GM23338 (cell line): ENCODE measurements at regions not wholly inside any gene's neighbourhood (a gene's known extent, or its start where the extent isn't known, plus 50 kb on each side); places are given as distances from the start of the nearest gene placed in this dataset.
A peak's percentile ranks its signal among the peaks of the same experiment; 100 is the strongest.

Experiments used
- STAT1 ChIP-seq: IDR thresholded peaks from one replicate; pipeline ENCODE4 v1.6.1; 2016; ENCODE audit warnings: antibody characterized with exemption; ENCODE audit not compliant: unreplicated experiment
- TF ChIP-seq, protein P1 (sequence below), 2 experiments: fragments of 200-600 bp in 1 of 2; sonication (generic) in 1 of 2; conservative IDR thresholded peaks; 2 replicates each; pipeline versions ENCODE4 v1.5.1 to v1.6.1; 2016 to 2017; ENCODE audit warnings: antibody characterized with exemption in 2 of 2, low read depth in 2 of 2, mild to moderate bottlenecking in 2 of 2, moderate library complexity in 1 of 2
- TF ChIP-seq, protein P2 (sequence below): IDR thresholded peaks from one replicate; pipeline ENCODE4 v1.6.1; 2018; ENCODE audit warnings: antibody characterized with exemption; ENCODE audit not compliant: unreplicated experiment

DNA sequence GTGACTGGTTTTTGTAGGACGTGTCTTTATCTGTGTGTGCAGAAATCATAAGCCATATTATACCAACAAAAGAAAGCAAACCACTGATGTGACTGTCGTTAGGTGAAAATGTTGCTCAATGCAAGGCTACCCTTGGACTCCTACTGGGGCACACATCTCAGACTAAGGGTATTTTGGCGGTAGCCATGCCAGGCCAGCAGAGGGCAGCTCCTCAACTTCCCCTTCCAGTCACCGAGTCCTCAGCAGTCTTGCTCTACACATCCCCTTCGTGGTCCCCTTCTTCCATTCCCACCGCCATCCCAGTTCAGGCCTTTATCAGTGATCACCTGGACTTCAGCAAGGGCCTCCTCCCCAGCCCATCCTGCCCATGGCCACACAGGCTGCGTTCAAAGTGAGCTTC, 113.7 kb upstream of the GGTLC1 start:
- TF ChIP-seq, protein P1, sequence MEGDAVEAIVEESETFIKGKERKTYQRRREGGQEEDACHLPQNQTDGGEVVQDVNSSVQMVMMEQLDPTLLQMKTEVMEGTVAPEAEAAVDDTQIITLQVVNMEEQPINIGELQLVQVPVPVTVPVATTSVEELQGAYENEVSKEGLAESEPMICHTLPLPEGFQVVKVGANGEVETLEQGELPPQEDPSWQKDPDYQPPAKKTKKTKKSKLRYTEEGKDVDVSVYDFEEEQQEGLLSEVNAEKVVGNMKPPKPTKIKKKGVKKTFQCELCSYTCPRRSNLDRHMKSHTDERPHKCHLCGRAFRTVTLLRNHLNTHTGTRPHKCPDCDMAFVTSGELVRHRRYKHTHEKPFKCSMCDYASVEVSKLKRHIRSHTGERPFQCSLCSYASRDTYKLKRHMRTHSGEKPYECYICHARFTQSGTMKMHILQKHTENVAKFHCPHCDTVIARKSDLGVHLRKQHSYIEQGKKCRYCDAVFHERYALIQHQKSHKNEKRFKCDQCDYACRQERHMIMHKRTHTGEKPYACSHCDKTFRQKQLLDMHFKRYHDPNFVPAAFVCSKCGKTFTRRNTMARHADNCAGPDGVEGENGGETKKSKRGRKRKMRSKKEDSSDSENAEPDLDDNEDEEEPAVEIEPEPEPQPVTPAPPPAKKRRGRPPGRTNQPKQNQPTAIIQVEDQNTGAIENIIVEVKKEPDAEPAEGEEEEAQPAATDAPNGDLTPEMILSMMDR (conservative IDR thresholded peaks at IDR 0.05; ENCODE audit: low read depth in 2 of 2), result peak; percentile 66 to 81
- TF ChIP-seq, protein P2, sequence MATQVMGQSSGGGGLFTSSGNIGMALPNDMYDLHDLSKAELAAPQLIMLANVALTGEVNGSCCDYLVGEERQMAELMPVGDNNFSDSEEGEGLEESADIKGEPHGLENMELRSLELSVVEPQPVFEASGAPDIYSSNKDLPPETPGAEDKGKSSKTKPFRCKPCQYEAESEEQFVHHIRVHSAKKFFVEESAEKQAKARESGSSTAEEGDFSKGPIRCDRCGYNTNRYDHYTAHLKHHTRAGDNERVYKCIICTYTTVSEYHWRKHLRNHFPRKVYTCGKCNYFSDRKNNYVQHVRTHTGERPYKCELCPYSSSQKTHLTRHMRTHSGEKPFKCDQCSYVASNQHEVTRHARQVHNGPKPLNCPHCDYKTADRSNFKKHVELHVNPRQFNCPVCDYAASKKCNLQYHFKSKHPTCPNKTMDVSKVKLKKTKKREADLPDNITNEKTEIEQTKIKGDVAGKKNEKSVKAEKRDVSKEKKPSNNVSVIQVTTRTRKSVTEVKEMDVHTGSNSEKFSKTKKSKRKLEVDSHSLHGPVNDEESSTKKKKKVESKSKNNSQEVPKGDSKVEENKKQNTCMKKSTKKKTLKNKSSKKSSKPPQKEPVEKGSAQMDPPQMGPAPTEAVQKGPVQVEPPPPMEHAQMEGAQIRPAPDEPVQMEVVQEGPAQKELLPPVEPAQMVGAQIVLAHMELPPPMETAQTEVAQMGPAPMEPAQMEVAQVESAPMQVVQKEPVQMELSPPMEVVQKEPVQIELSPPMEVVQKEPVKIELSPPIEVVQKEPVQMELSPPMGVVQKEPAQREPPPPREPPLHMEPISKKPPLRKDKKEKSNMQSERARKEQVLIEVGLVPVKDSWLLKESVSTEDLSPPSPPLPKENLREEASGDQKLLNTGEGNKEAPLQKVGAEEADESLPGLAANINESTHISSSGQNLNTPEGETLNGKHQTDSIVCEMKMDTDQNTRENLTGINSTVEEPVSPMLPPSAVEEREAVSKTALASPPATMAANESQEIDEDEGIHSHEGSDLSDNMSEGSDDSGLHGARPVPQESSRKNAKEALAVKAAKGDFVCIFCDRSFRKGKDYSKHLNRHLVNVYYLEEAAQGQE, result no peak
- TF ChIP-seq STAT1, result no peak
